Kidney (tissue), 13 donors: ENCODE measurements at regions not wholly inside any gene's neighbourhood (a gene's known extent, or its start where the extent isn't known, plus 50 kb on each side); places are given as distances from the start of the nearest gene placed in this dataset.

ENCODE experiments used
- DNase-seq, 5 donors: peaks; one replicate each; pipeline ENCODE4 v3.0.0-alpha.2; 2013 to 2020
- FAIRE-seq: peaks from 2 replicates; lab custom pipeline; 2012; peaks lifted over from hg19 to GRCh38; lab: Jason Lieb, UNC
- H3K27ac ChIP-seq, 2 donors: one replicate each; pipeline ENCODE4 v1.7.0; 2013; ENCODE audit warnings: low read depth in 2 of 2, low read length in 2 of 2, inconsistent platforms in 1 of 2
- H3K27me3 ChIP-seq: one replicate; pipeline ENCODE4 v1.7.1; 2013; ENCODE audit warnings: low read length, inconsistent platforms; ENCODE audit not compliant: control insufficient read depth, insufficient read depth
- H3K36me3 ChIP-seq, 3 donors: one replicate each; pipeline versions ENCODE4 v1.7.0 to v1.7.1; 2013; ENCODE audit warnings: low read length in 3 of 3, control low read depth in 1 of 3, inconsistent platforms in 1 of 3; ENCODE audit not compliant: insufficient read depth in 3 of 3, control insufficient read depth in 2 of 3
- H3K4me1 ChIP-seq, 3 donors: one replicate each; pipeline versions ENCODE4 v1.7.0 to v1.7.1; 2013; ENCODE audit warnings: low read length in 3 of 3, inconsistent platforms in 1 of 3, low read depth in 1 of 3; ENCODE audit not compliant: control insufficient read depth in 2 of 3, insufficient read depth in 2 of 3
- H3K4me3 ChIP-seq, 3 donors: one replicate each; pipeline versions ENCODE4 v1.7.0 to v1.8.1; 2013; ENCODE audit warnings: low read length in 3 of 3, control low read depth in 1 of 3, inconsistent platforms in 1 of 3
- H3K9ac ChIP-seq, 3 donors: one replicate each; pipeline versions ENCODE4 v1.7.0 to v1.7.1; 2013; ENCODE audit warnings: low read length in 3 of 3, control low read depth in 1 of 3, inconsistent platforms in 1 of 3
- H3K9me3 ChIP-seq, 3 donors: one replicate each; pipeline versions ENCODE4 v1.7.0 to v1.7.1; 2013; ENCODE audit warnings: low read length in 3 of 3, control low read depth in 1 of 3, inconsistent platforms in 1 of 3; ENCODE audit not compliant: control insufficient read depth in 2 of 3, insufficient read depth in 1 of 3
- CTCF ChIP-seq: IDR thresholded peaks from 3 replicates; pipeline ENCODE4 v1.5.1; 2012; ENCODE audit warnings: mild to moderate bottlenecking, moderate library complexity, borderline replicate concordance; ENCODE audit not compliant: insufficient read depth; ENCODE audit errors: extremely low read depth
- intact Hi-C: fragments of 100-400 bp; cut with DNase I; formaldehyde crosslinking; loops from one replicate; pipeline ENCODE4 v1.11.1; 2022
- donor health status: control.
- donor health status: control.
- donor health status: control.
- donor health status: control.
- donor health status: control.
- donor health status: DM: yes; HTN: yes; CAD: no.
- donor health status: Normal renal cell carcinoma (clear cell type).

GRCh38 chr5:8239646-8240045 lies 370.7 kb downstream of the MTRR start:
- TF ChIP-seq CTCF = no peak
- no peak overlapping the region for H3K4me3 ChIP-seq
- DNase-seq (no peak), FAIRE-seq (no peak)
- no peaks in the 10 kb centered on the region for H3K9me3 ChIP-seq
- intact Hi-C loops = no loop called here
- H3K9ac ChIP-seq = no peak overlapping the region
- peaks cover 0 to 3% (median 0%) of the 10 kb centered on the region in 3 donors for H3K4me1 ChIP-seq
- H3K27me3 ChIP-seq = no peaks in the 10 kb centered on the region
- no peak overlapping the region for H3K27ac ChIP-seq
- H3K36me3 ChIP-seq = no peaks in the 10 kb centered on the region

GRCh38 chr5:8241076-8241475 lies 372.1 kb downstream of the MTRR start:
- intact Hi-C loops = no loop called here
- TF ChIP-seq CTCF = no peak
- Histone ChIP-seq H3K27me3 (no peaks in the 10 kb centered on the region), H3K4me3 (no peak overlapping the region), H3K9ac (no peak overlapping the region), H3K36me3 (no peaks in the 10 kb centered on the region), H3K27ac (no peak overlapping the region), H3K4me1 (no peaks in the 10 kb centered on the region), H3K9me3 (no peaks in the 10 kb centered on the region)
- FAIRE-seq (no peak), DNase-seq (no peak)

- Histone ChIP-seq H3K27ac (no peak overlapping the region), H3K9ac (no peak overlapping the region), H3K4me1 (no peaks in the 10 kb centered on the region), H3K36me3 (no peaks in the 10 kb centered on the region), H3K9me3 (no peaks in the 10 kb centered on the region), H3K27me3 (no peaks in the 10 kb centered on the region), H3K4me3 (no peak overlapping the region)
- intact Hi-C loops = no loop called here
- DNase-seq = no peak
- FAIRE-seq = no peak
- TF ChIP-seq CTCF = no peak
Measured at GRCh38 chr5:8241558-8241957, 372.6 kb downstream of the MTRR start.
